Lower leg skin (tissue), 4 donors: ENCODE measurements at regions not wholly inside any gene's neighbourhood (a gene's known extent, or its start where the extent isn't known, plus 50 kb on each side); places are given as distances from the start of the nearest gene placed in this dataset.

Experiments
- DNase-seq, 2 donors: peaks; one replicate each; pipeline ENCODE4 v3.0.0-alpha.2; 2019; ENCODE audit warnings: low spot score in 2 of 2
- H3K4me3 ChIP-seq: fragments of 200-600 bp; sonication (generic); 2 replicates; pipeline ENCODE4 v1.5.1; 2017; ENCODE audit warnings: mild to moderate bottlenecking, low read depth; ENCODE audit not compliant: poor library complexity, severe bottlenecking
- CTCF ChIP-seq, 3 donors: fragments of 450-650 bp; IDR thresholded peaks; one replicate each; pipeline ENCODE4 v1.5.1; 2016; ENCODE audit warnings: antibody characterized with exemption in 3 of 3, mild to moderate bottlenecking in 3 of 3, moderate library complexity in 2 of 3
- POLR2A ChIP-seq, 2 donors: fragments of 450-650 bp; IDR thresholded peaks; one replicate each; pipeline ENCODE4 v1.6.1; 2016 to 2017; ENCODE audit warnings: antibody characterized with exemption in 2 of 2, mild to moderate bottlenecking in 1 of 2, moderate library complexity in 1 of 2
- WGBS, 2 donors: methylation state at CpG; one replicate each; pipeline ENCODE4 v1.1.5; 2018; 5-methylcytosine and 5-hydroxymethylcytosine counted together
- intact Hi-C: fragments of 100-400 bp; cut with DNase I; formaldehyde crosslinking; loops from one replicate; pipeline ENCODE4 v1.15.0; 2023; ENCODE audit warnings: low total_unique reads

- intact Hi-C loops = no loop called here
- DNase-seq = no peak
- 61 to 72% methylated on average over 2 of the region's 2 CpGs for WGBS, 2 donors
- no peak overlapping the region for H3K4me3 ChIP-seq
- TF ChIP-seq CTCF (IDR thresholded peaks at IDR 0.05) = no peak
- no peak for TF ChIP-seq POLR2A (IDR thresholded peaks at IDR 0.05)
Measured at GRCh38 chr3:159144472-159144871, 342.6 kb downstream of the MFSD1 start.

- H3K4me3 ChIP-seq = no peak overlapping the region
- no peak for DNase-seq
- TF ChIP-seq POLR2A (IDR thresholded peaks at IDR 0.05) = no peak
- TF ChIP-seq CTCF (IDR thresholded peaks at IDR 0.05) = no peak
- intact Hi-C loops = no loop called here
Measured at GRCh38 chr3:159144891-159145290, 343.0 kb downstream of the MFSD1 start.

- no peak overlapping the region for H3K4me3 ChIP-seq
- TF ChIP-seq CTCF (IDR thresholded peaks at IDR 0.05) = no peak
- TF ChIP-seq POLR2A (IDR thresholded peaks at IDR 0.05) = no peak
- no peak for DNase-seq
- WGBS, 2 donors = 64 to 68% methylated on average over 3 of the region's 3 CpGs
- intact Hi-C loops = no loop called here
Measured at GRCh38 chr3:159146392-159146791, 344.5 kb downstream of the MFSD1 start.

GRCh38 chr3:159146856-159147435 is 345.1 kb downstream of the MFSD1 start:
- no peak overlapping the region for H3K4me3 ChIP-seq
- no peak for TF ChIP-seq CTCF (IDR thresholded peaks at IDR 0.05)
- TF ChIP-seq POLR2A (IDR thresholded peaks at IDR 0.05) = no peak
- intact Hi-C loops = no loop called here
- no peak for DNase-seq
- 62 to 71% methylated on average over 4 of the region's 4 CpGs for WGBS, 2 donors

- intact Hi-C loops = no loop called here
- TF ChIP-seq CTCF (IDR thresholded peaks at IDR 0.05) (no peak), POLR2A (IDR thresholded peaks at IDR 0.05) (no peak)
- no peak overlapping the region for H3K4me3 ChIP-seq
- no peak for DNase-seq
- WGBS, 2 donors = 85 to 86% methylated on average over 4 of the region's 4 CpGs
Measured at GRCh38 chr3:159147813-159148212, 346.0 kb downstream of the MFSD1 start.

GRCh38 chr3:159148466-159148865 is 346.6 kb downstream of the MFSD1 start:
- H3K4me3 ChIP-seq = no peak overlapping the region
- intact Hi-C loops = no loop called here
- WGBS, 2 donors = 83 to 86% methylated on average over 1 of the region's 1 CpG
- no peak for DNase-seq
- no peak for TF ChIP-seq CTCF (IDR thresholded peaks at IDR 0.05)
- TF ChIP-seq POLR2A (IDR thresholded peaks at IDR 0.05) = no peak
